Ovary (tissue), 7 donors: ENCODE measurements at regions not wholly inside any gene's neighbourhood (a gene's known extent, or its start where the extent isn't known, plus 50 kb on each side); places are given as distances from the start of the nearest gene placed in this dataset.

Experiments
- DNase-seq, 5 donors: peaks; one replicate each; pipeline ENCODE4 v3.0.0-alpha.2; 2019 to 2020
- H3K27ac ChIP-seq, 2 donors: fragments of 200-600 bp; one replicate each; pipeline versions ENCODE4 v1.5.1 to v1.8.0; 2019 to 2022
- H3K27me3 ChIP-seq: fragments of 200-600 bp; one replicate; pipeline ENCODE4 v1.8.0; 2022
- H3K36me3 ChIP-seq: fragments of 200-600 bp; sonication (generic); one replicate; pipeline ENCODE4 v1.5.1; 2019
- H3K4me1 ChIP-seq: one replicate; pipeline ENCODE4 v1.8.1; 2013; ENCODE audit warnings: mild to moderate bottlenecking, moderate library complexity; ENCODE audit not compliant: insufficient read depth
- H3K4me3 ChIP-seq: fragments of 200-600 bp; sonication (generic); one replicate; pipeline ENCODE4 v1.5.1; 2017
- H3K9me3 ChIP-seq, 2 donors: fragments of 200-600 bp in 1 of 2; sonication (generic) in 1 of 2; one replicate each; pipeline versions ENCODE4 v1.5.1 to v1.8.1; 2013 to 2019; ENCODE audit warnings: mild to moderate bottlenecking in 1 of 2, moderate library complexity in 1 of 2
- EP300 ChIP-seq: sonication (generic); formaldehyde crosslinking; IDR thresholded peaks from one replicate; pipeline ENCODE4 v1.6.1; 2017; ENCODE audit warnings: antibody characterized with exemption
- POLR2A ChIP-seq: fragments of 450-650 bp; IDR thresholded peaks from one replicate; pipeline ENCODE4 v1.6.1; 2017; ENCODE audit warnings: antibody characterized with exemption, mild to moderate bottlenecking, moderate library complexity
- WGBS, 3 donors: extraction: QIAGEN DNeasy Blood & Tissue Kit in 1 of 3; methylation state at CpG; one replicate each; pipeline versions ENCODE4 v1.1.5 to v1.1.7; 2013 to 2017; 5-methylcytosine and 5-hydroxymethylcytosine counted together
- intact Hi-C, 4 donors: fragments of 100-400 bp; cut with DNase I; formaldehyde crosslinking; loops; one replicate each; pipeline versions ENCODE4 v1.11.0 to v1.15.1; 2022 to 2023
- TF ChIP-seq, protein P1 (sequence below), 3 donors: fragments of 450-650 bp in 2 of 3; fragments of 200-600 bp in 1 of 3; IDR thresholded peaks; one replicate each; pipeline versions ENCODE4 v1.5.1 to v1.8.0; 2016 to 2022; ENCODE audit warnings: antibody characterized with exemption in 3 of 3, mild to moderate bottlenecking in 1 of 3
- donor health status: DM: no; HTN: no; CAD: no; lungs with moderate emphysema.
- donor health status: DM: no; HTN: no; CAD: no.
- donor health status: Bipolar disorder and iron deficiency.
- donor health status: DM: no; HTN: no; CAD: no.
- donor health status: DM: yes; HTN: yes; CAD: no.

DNA sequence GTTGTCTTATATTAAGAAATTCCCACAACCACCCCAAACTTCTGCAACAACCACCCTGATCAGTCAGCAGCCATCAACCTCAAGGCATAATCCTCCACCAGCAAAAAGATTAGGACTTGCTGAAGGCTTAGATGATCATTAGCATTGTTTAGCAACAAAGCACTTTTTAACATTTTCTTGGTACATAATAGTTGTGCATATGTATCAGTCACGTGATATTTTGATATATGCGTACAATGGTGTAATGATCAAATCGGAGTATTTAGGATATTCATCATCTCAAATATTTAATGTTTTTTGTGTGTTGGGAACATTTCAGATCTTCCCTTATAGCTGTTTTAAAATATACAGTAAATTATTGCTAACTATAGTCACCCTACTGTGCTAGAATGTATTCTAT lies 73.5 kb upstream of the API5 start:
- Histone ChIP-seq H3K4me1 (no peaks in the 10 kb centered on the region), H3K36me3 (no peaks in the 10 kb centered on the region), H3K9me3 (no peaks in the 10 kb centered on the region), H3K4me3 (no peak overlapping the region), H3K27me3 (no peaks in the 10 kb centered on the region), H3K27ac (no peak overlapping the region)
- TF ChIP-seq EP300 (no peak), POLR2A (no peak)
- TF ChIP-seq, protein P1, sequence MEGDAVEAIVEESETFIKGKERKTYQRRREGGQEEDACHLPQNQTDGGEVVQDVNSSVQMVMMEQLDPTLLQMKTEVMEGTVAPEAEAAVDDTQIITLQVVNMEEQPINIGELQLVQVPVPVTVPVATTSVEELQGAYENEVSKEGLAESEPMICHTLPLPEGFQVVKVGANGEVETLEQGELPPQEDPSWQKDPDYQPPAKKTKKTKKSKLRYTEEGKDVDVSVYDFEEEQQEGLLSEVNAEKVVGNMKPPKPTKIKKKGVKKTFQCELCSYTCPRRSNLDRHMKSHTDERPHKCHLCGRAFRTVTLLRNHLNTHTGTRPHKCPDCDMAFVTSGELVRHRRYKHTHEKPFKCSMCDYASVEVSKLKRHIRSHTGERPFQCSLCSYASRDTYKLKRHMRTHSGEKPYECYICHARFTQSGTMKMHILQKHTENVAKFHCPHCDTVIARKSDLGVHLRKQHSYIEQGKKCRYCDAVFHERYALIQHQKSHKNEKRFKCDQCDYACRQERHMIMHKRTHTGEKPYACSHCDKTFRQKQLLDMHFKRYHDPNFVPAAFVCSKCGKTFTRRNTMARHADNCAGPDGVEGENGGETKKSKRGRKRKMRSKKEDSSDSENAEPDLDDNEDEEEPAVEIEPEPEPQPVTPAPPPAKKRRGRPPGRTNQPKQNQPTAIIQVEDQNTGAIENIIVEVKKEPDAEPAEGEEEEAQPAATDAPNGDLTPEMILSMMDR (IDR thresholded peaks at IDR 0.05) = no peak
- DNase-seq = no peak
- intact Hi-C loops = no loop called here
- 92 to 99% (median 96%) methylated on average over 3 of the region's 3 CpGs for WGBS, 3 donors

DNA sequence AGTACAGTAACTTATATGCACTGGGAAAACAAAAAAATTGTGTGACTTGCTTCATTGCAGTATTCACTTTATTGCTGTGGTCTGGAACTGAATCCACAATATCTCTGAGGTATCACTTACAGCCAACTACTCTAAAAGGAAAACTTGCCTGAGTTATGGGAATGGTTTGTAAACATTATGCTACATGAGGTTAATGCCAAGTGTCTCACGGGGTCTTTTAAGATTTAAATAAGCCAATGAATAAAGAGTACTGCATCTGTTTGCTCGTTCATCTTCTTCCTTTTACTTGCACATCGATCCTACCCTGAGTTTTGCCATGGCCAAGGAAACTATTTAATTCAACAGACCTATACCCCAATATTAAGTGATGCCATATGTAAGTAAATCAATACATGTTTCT lies 72.0 kb upstream of the API5 start:
- Histone ChIP-seq H3K27me3 (no peaks in the 10 kb centered on the region), H3K4me1 (no peaks in the 10 kb centered on the region), H3K9me3 (no peaks in the 10 kb centered on the region), H3K36me3 (no peaks in the 10 kb centered on the region), H3K4me3 (no peak overlapping the region), H3K27ac (no peak overlapping the region)
- no peak for DNase-seq
- intact Hi-C loops = no loop called here
- TF ChIP-seq, protein P1 (IDR thresholded peaks at IDR 0.05) = no peak
- TF ChIP-seq EP300 = no peak
- WGBS, 3 donors = 58 to 63% (median 59%) methylated on average over 3 of the region's 3 CpGs

DNA sequence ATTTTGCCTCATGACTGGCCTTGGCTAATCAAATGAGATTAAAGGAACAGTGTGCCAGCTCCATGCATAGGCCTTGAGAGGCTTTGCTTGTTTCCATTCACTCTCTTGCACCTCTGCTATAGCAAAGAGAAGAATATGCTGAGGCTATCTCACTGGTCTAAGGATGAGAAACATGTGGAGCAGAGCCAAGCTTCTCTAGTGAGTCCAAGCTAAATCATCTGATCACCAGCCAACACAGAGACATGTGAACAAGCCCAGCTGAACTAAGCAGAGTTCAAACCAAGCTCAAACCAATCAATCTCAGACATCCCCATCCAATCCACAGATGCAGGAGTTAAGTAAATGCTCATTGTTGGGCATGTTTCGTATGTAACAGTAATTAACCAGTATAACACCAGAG lies 69.4 kb upstream of the API5 start:
- no peaks in the 10 kb centered on the region for H3K4me1 ChIP-seq
- no peak overlapping the region for H3K27ac ChIP-seq
- H3K4me3 ChIP-seq = no peak overlapping the region
- H3K9me3 ChIP-seq = no peaks in the 10 kb centered on the region
- no peak for DNase-seq
- no peaks in the 10 kb centered on the region for H3K27me3 ChIP-seq
- H3K36me3 ChIP-seq = no peaks in the 10 kb centered on the region
- 26 to 55% (median 44%) methylated on average over 1 of the region's 1 CpG for WGBS, 3 donors
- intact Hi-C loops = no loop called here
- no peak for TF ChIP-seq EP300
- TF ChIP-seq, protein P1 (IDR thresholded peaks at IDR 0.05) = no peak
- TF ChIP-seq POLR2A = no peak

DNA sequence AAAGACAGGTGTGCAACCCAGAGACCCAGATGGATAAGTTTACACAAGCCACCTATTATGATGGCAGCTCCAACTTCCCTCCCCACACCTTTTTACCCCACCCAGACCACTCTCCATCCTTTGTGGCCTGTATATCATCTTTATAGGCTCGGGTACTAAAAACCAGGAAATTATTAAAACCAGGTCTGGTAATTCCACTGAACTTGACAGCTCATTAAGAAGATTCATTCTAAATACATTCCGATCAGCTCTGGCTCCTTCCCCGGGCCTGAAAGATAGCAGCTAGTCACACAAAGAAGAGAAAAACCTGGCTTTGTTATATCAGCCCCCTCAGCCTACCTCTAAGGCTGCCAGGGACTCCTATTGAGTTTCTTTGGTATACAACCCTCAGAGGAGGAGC lies 67.9 kb upstream of the API5 start:
- no peaks in the 10 kb centered on the region for H3K27me3 ChIP-seq
- WGBS, 3 donors = 0 to 6% (median 3%) methylated on average over 3 of the region's 3 CpGs
- no peaks in the 10 kb centered on the region for H3K4me1 ChIP-seq
- no peak overlapping the region for H3K27ac ChIP-seq
- H3K4me3 ChIP-seq = no peak overlapping the region
- no peaks in the 10 kb centered on the region for H3K9me3 ChIP-seq
- DNase-seq = no peak
- no peak for TF ChIP-seq EP300
- TF ChIP-seq POLR2A = no peak
- TF ChIP-seq, protein P1 (IDR thresholded peaks at IDR 0.05) = no peak
- H3K36me3 ChIP-seq = no peaks in the 10 kb centered on the region
- intact Hi-C loops = no loop called here

DNA sequence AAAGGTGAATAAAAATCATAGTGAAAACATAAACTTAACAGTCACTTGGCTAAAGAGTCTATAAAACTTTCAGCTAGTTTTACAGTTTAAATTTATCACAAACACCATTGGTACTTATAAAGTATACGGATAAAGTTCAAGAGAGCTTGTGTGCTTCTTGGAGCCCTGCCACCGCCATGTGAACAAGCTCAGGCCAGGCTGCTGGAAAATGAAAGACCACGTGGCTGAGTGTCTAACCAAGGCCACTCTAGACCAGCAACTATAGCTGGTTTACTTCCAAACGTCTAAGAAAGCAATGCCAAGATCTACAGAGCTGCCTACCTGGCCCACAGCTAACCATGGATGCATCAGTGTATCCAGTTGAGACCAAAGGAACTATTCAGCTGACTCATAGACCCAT lies 66.3 kb upstream of the API5 start:
- no peaks in the 10 kb centered on the region for H3K27me3 ChIP-seq
- no peaks in the 10 kb centered on the region for H3K36me3 ChIP-seq
- H3K4me1 ChIP-seq = no peaks in the 10 kb centered on the region
- 19 to 25% (median 24%) methylated on average over 4 of the region's 4 CpGs for WGBS, 3 donors
- H3K27ac ChIP-seq = no peak overlapping the region
- intact Hi-C loops = no loop called here
- DNase-seq = no peak
- TF ChIP-seq EP300 = no peak
- no peak for TF ChIP-seq POLR2A
- TF ChIP-seq, protein P1 (IDR thresholded peaks at IDR 0.05) = no peak
- no peak overlapping the region for H3K4me3 ChIP-seq
- H3K9me3 ChIP-seq = no peaks in the 10 kb centered on the region
